Loucy (cell line): ENCODE measurements at regions not wholly inside any gene's neighbourhood (a gene's known extent, or its start where the extent isn't known, plus 50 kb on each side); places are given as distances from the start of the nearest gene placed in this dataset.

Experiments
- CTCF ChIP-seq: fragments of 200-600 bp; sonication (generic); conservative IDR thresholded peaks from 2 replicates; pipeline ENCODE4 v1.5.1; 2014; ENCODE audit warnings: mild to moderate bottlenecking, antibody characterized with exemption, low read length
- EZH2phosphoT487 ChIP-seq: fragments of 200-600 bp; IDR thresholded peaks from 2 replicates; pipeline ENCODE4 v1.6.1; 2018; ENCODE audit warnings: antibody characterized with exemption, mild to moderate bottlenecking, moderate library complexity, borderline replicate concordance

DNA sequence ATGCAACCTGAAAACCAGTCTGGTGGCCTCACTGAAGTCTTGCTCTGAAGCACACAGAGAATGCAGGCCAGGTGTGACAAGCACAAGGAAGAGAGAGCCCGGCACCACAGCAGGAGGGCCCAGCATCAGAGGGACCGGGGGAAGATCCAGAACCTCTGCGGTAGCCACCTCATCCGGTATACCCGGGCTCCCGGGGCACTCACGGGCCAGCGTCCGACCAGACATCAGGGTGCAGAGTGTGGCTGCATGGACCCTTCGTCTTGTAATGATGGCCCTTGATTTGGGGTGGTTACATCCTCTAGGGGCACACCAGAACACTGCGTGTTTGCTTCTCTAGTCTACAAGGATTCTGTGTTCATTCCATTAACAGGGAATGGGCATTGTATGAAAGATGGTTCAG lies 406.0 kb downstream of the GADD45G start:
- no peak for TF ChIP-seq CTCF
- TF ChIP-seq EZH2phosphoT487 = no peak
